22Rv1 (cell line): ENCODE measurements at regions not wholly inside any gene's neighbourhood (a gene's known extent, or its start where the extent isn't known, plus 50 kb on each side); places are given as distances from the start of the nearest gene placed in this dataset.

ENCODE experiments used
- CTCF ChIP-seq: fragments of 450-650 bp; IDR thresholded peaks from 2 replicates; pipeline ENCODE4 v1.5.1; 2017; ENCODE audit warnings: mild to moderate bottlenecking
- ZFX ChIP-seq: fragments of 450-650 bp; IDR thresholded peaks from 2 replicates; pipeline ENCODE4 v1.6.1; 2017; ENCODE audit warnings: antibody characterized with exemption, borderline replicate concordance

- TF ChIP-seq CTCF = no peak
- TF ChIP-seq ZFX = no peak
Measured at GRCh38 chr3:137191133-137191923, 233.5 kb downstream of the IL20RB start.
